ENCODE measurements at regions not wholly inside any gene's neighbourhood (a gene's known extent, or its start where the extent isn't known, plus 50 kb on each side); places are given as distances from the start of the nearest gene placed in this dataset.

DNA sequence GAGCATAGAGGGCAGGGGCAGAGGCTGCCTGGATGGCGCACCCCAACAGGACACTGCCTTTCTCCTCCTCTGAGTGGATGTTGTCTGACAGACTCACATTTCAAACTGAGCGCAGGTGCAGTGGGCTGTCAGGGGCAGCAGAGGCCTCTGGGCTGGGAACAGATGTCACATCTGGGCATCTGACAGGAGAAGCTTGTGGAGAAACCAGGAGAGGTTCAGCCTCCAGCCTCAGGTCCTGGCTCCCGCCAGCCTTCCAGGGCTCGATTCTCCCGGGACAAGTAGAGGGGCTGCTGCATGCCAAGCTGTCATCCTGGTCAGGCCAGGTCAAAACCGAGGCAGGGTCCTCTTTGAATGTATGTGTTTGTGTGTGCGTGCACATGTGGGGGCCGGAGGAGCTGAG is 67.7 kb upstream of the SDK2 start:
- DNase-seq (ENCODE audit: extremely low read depth, low read depth) = no peak
- TF ChIP-seq, protein P1, sequence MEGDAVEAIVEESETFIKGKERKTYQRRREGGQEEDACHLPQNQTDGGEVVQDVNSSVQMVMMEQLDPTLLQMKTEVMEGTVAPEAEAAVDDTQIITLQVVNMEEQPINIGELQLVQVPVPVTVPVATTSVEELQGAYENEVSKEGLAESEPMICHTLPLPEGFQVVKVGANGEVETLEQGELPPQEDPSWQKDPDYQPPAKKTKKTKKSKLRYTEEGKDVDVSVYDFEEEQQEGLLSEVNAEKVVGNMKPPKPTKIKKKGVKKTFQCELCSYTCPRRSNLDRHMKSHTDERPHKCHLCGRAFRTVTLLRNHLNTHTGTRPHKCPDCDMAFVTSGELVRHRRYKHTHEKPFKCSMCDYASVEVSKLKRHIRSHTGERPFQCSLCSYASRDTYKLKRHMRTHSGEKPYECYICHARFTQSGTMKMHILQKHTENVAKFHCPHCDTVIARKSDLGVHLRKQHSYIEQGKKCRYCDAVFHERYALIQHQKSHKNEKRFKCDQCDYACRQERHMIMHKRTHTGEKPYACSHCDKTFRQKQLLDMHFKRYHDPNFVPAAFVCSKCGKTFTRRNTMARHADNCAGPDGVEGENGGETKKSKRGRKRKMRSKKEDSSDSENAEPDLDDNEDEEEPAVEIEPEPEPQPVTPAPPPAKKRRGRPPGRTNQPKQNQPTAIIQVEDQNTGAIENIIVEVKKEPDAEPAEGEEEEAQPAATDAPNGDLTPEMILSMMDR (IDR thresholded peaks at IDR 0.05; ENCODE audit: low read depth, low read length) = no peak

DNA sequence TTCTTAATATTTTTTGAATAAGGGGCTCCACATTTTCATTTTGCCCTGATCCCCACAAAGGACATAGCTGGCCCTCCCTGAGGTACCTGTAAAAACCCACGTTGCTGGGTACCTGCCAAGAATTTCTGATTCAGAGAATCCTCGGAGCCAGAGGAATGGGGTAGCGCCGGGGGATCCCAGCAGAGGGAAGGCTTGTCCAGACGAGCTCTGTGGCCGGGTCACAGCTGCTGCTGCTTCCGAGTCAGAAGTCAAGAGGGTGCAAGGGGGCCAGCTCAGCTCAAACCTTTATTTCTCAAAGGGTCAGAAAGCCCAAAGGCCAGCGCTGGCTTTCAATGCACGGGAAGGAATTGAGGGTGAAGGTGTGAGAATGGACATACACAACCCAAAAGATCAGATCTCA is 68.9 kb upstream of the SDK2 start:
- TF ChIP-seq, protein P1 (IDR thresholded peaks at IDR 0.05; ENCODE audit: low read depth, low read length) = no peak
- DNase-seq (ENCODE audit: extremely low read depth, low read depth) = no peak

DNA sequence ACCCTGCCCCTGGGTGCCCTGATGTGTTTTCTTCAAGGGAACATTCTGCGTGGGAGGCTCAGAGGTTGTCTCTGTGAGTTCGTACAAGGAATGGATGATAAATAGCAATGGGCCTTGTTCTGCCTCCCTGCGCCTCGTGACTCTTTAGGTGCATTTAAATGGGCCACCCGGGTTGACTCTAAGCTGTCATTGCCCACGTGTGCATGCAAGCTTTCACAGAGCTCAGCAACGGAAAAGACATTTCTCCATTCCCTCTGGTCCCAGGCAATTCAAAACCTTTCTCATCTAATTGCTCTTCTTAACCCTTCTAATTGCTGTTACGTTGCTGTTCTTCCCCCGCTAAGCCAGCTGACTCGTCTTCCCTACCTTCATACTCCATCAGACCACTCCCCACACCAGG is 71.5 kb upstream of the SDK2 start:
- TF ChIP-seq, protein P1 (IDR thresholded peaks at IDR 0.05; ENCODE audit: low read depth, low read length) = no peak
- DNase-seq (ENCODE audit: extremely low read depth, low read depth) = no peak

DNA sequence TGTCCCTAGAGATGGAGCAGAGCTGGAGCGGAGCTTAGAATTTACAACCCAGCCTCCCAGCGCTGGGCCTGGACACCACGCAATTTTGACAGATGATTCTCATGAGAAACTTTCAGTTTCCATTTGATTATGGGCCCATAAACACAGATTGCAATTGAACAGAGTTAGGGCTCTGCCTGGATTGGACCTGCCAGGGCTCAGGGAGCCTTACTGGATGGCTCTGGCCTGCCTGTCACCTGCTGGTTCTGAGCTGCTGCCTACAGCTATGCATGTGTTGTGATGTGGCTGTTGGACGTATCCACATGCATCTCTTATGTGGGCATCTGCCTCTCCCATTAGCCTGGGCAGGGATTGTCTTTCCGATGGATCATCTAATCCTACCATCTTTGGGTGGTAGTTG is 73.4 kb upstream of the SDK2 start:
- TF ChIP-seq, protein P1 (IDR thresholded peaks at IDR 0.05; ENCODE audit: low read depth, low read length) = no peak
- DNase-seq (ENCODE audit: extremely low read depth, low read depth) = no peak

DNA sequence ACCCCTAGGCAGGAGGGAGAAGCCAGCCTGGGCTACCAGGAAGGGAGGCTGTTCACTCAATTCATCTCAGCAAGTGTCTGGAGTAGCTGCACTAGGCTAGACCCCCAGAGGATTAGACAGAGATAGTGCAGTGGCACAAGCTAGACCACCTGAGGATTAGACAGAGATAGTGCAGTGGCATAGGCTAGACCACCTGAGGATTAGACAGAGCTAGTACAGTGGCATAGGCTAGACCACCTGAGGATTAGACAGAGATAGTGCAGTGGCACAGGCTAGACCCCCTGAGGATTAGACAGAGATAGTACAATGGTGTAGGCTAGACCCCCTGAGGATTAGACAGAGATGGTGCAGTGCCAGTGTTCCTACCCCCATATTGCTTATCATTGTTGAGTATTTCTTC is 74.1 kb upstream of the SDK2 start:
- no peak for DNase-seq (ENCODE audit: extremely low read depth, low read depth)
- TF ChIP-seq, protein P1 (IDR thresholded peaks at IDR 0.05; ENCODE audit: low read depth, low read length) = no peak

DNA sequence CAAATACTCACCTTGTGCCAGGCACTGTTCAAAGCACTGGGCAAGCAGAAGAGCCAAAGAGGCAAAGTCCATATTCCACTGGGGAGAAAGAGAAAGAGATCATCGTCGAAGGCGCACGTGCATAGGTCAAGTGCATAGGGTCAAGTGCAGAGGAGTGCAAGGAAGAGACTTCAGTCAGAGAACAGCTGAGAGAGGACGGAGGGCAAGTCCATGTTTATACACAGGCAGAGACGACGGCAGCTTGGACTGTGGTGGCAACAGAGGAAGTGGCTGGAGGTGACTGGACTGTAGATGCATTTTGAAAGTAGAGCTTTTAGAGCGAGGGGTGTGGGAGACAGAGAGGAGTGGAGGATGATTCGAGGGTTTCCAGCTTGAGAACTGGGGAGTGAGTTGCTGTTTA is 74.7 kb upstream of the SDK2 start:
- TF ChIP-seq, protein P1 (IDR thresholded peaks at IDR 0.05; ENCODE audit: low read depth, low read length) = no peak
- no peak for DNase-seq (ENCODE audit: extremely low read depth, low read depth)

DNA sequence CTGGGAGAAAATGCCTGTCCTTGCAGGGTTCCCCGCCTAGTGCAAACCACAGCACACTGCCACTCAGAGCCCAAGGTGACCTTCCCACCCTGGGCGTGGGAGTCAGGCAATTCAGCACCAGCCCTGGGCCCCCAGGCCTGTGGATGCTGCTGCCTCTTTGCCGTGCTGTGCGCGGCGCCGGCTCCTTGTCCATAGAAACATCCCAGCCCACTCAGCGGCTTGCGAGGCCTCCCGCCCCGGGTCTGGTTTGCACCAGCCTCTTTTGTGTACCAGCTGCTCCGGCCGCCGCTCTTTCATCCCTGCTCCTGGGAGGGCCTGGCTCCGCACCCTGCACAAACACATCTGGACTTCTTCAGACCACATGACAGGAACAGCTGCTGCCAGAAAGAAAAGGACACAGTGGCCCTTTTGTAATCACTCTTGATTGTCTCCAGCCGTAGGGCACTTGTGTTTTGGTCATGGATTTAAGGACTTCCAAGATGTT is 75.4 kb upstream of the SDK2 start:
- TF ChIP-seq, protein P1 (IDR thresholded peaks at IDR 0.05; ENCODE audit: low read depth, low read length) = no peak
- no peak for DNase-seq (ENCODE audit: extremely low read depth, low read depth)
